ENCODE measurements at regions not wholly inside any gene's neighbourhood (a gene's known extent, or its start where the extent isn't known, plus 50 kb on each side); places are given as distances from the start of the nearest gene placed in this dataset.

DNA sequence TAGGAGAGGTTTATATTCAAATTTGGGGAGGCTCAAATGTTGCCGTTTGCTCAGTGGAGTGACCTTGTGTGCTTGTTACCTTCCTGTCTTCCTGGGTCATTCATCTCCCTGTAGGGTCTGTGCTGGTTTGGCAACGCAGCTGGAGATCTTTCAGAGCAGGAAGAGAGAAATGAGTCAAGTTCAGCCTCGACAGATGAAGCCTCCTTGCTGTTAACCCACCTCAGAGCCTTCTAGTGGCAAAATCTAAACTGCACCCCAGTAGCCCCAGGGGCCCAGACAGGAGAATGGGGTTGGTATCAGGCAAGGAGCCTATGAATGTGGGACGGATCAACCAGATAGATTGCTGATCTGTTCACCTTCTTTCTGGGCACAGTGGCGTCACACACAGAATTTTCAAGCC lies 999.3 kb downstream of the VRK1 start:
- TF ChIP-seq, protein P1, sequence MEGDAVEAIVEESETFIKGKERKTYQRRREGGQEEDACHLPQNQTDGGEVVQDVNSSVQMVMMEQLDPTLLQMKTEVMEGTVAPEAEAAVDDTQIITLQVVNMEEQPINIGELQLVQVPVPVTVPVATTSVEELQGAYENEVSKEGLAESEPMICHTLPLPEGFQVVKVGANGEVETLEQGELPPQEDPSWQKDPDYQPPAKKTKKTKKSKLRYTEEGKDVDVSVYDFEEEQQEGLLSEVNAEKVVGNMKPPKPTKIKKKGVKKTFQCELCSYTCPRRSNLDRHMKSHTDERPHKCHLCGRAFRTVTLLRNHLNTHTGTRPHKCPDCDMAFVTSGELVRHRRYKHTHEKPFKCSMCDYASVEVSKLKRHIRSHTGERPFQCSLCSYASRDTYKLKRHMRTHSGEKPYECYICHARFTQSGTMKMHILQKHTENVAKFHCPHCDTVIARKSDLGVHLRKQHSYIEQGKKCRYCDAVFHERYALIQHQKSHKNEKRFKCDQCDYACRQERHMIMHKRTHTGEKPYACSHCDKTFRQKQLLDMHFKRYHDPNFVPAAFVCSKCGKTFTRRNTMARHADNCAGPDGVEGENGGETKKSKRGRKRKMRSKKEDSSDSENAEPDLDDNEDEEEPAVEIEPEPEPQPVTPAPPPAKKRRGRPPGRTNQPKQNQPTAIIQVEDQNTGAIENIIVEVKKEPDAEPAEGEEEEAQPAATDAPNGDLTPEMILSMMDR (conservative IDR thresholded peaks at IDR 0.05 in 1 of 2, IDR thresholded peaks at IDR 0.05 in 1 of 2; ENCODE audit: extremely low read depth in 1 of 2, insufficient read depth in 1 of 2, low read depth in 1 of 2, low read length in 2 of 2) = no peak
- no peak for TF ChIP-seq EZH2 (IDR thresholded peaks at IDR 0.05; ENCODE audit: borderline replicate concordance, low read length)

All from mammary epithelial cell (primary cell).